OCI-LY1 (cell line): ENCODE measurements at regions not wholly inside any gene's neighbourhood (a gene's known extent, or its start where the extent isn't known, plus 50 kb on each side); places are given as distances from the start of the nearest gene placed in this dataset.

Source experiments
- EZH2 ChIP-seq: fragments of 200-600 bp; sonication (generic), shearing (Covaris generic); IDR thresholded peaks from 2 replicates; pipeline ENCODE4 v1.8.0; 2017; ENCODE audit warnings: borderline replicate concordance, mixed run types, mild to moderate bottlenecking, antibody characterized with exemption, low read length, moderate library complexity, mixed read lengths
- TF ChIP-seq, protein P1 (sequence below): fragments of 200-600 bp; sonication (generic), shearing (Covaris generic); IDR thresholded peaks from 2 replicates; pipeline ENCODE4 v1.5.1; 2017; ENCODE audit warnings: mild to moderate bottlenecking, antibody characterized with exemption, low read length, moderate library complexity, mixed read lengths

DNA sequence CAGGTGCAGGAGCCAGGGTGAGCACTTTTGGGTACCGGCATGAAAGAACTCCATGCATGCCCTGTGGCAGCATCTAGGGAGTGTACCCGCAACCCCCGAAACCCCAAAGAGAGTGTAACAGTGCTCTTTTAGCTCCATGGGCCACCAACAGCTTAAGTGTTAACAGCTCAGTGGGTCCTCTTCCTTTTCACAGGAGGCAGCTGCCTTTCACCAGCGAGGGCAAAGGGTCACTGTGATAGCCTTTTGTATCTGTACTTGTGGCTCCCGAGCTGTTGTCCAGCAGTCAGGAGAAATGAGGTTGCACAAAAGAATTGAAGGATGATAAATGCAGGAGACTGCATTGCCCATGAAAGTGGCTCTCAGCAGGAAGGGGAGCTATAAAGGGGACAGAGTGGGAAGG lies 1166.3 kb upstream of the ACVR2A start:
- TF ChIP-seq, protein P1, sequence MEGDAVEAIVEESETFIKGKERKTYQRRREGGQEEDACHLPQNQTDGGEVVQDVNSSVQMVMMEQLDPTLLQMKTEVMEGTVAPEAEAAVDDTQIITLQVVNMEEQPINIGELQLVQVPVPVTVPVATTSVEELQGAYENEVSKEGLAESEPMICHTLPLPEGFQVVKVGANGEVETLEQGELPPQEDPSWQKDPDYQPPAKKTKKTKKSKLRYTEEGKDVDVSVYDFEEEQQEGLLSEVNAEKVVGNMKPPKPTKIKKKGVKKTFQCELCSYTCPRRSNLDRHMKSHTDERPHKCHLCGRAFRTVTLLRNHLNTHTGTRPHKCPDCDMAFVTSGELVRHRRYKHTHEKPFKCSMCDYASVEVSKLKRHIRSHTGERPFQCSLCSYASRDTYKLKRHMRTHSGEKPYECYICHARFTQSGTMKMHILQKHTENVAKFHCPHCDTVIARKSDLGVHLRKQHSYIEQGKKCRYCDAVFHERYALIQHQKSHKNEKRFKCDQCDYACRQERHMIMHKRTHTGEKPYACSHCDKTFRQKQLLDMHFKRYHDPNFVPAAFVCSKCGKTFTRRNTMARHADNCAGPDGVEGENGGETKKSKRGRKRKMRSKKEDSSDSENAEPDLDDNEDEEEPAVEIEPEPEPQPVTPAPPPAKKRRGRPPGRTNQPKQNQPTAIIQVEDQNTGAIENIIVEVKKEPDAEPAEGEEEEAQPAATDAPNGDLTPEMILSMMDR, result no peak
- TF ChIP-seq EZH2, result no peak
